ENCODE measurements at regions not wholly inside any gene's neighbourhood (a gene's known extent, or its start where the extent isn't known, plus 50 kb on each side); places are given as distances from the start of the nearest gene placed in this dataset.
A peak's percentile ranks its signal among the peaks of the same experiment; 100 is the strongest.
"Not testable (repeated sequence)": the region's sequence is repeated elsewhere in the genome, so short reads cannot be mapped to it uniquely, and the experiment has no call there.

DNA sequence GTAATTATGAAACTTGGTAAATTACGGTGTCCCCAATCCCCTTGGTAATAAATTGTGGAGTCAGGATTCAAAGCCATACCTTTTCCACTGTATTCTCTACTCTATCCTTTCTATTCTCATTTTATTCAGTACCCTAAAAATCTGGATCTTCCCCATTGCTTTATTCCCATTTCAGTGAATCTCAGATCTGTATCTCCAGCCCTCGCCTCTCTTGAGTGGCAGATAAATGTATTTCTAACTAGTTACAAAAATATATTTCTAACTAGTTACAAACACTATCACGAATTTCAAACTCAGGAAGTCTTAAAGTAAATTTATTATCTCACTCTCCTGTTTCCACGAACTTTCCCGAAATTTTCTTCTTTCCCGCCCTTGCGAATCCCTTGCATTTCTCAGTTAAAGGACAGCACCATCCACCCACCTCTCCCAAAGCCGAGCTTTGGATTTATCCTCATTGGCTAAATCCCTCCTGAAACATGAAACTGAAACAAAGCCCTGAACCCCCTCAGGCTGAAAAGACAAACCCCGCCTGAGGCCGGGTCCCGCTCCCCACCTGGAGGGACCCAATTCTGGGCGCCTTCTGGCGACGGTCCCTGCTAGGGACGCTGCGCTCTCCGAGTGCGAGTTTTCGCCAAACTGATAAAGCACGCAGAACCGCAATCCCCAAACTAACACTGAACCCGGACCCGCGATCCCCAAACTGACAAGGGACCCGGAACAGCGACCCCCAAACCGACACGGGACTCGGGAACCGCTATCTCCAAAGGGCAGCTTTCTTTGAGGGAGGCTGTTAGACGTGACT is 164.3 kb upstream of the PABPC3 start:
- H3K36me3 Mint-ChIP-seq (ENCODE audit: low read depth): peaks cover 7% of the 10 kb centered on the region
- DNase-seq (ENCODE audit: low spot score): no peak
- H3K27ac Mint-ChIP-seq (ENCODE audit: unreplicated experiment): no peak overlapping the region
- H3K27me3 Mint-ChIP-seq (ENCODE audit: low read depth): peaks cover 50% of the 10 kb centered on the region
- H3K9me3 Mint-ChIP-seq (ENCODE audit: low read depth): no peaks in the 10 kb centered on the region
- TF ChIP-seq, protein P1, sequence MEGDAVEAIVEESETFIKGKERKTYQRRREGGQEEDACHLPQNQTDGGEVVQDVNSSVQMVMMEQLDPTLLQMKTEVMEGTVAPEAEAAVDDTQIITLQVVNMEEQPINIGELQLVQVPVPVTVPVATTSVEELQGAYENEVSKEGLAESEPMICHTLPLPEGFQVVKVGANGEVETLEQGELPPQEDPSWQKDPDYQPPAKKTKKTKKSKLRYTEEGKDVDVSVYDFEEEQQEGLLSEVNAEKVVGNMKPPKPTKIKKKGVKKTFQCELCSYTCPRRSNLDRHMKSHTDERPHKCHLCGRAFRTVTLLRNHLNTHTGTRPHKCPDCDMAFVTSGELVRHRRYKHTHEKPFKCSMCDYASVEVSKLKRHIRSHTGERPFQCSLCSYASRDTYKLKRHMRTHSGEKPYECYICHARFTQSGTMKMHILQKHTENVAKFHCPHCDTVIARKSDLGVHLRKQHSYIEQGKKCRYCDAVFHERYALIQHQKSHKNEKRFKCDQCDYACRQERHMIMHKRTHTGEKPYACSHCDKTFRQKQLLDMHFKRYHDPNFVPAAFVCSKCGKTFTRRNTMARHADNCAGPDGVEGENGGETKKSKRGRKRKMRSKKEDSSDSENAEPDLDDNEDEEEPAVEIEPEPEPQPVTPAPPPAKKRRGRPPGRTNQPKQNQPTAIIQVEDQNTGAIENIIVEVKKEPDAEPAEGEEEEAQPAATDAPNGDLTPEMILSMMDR (IDR thresholded peaks at IDR 0.05): no peak
- H3K4me3 Mint-ChIP-seq (ENCODE audit: unreplicated experiment): peak overlapping the region; percentile 52
- peaks cover 7% of the 10 kb centered on the region for H3K4me1 Mint-ChIP-seq (ENCODE audit: low read depth)

DNA sequence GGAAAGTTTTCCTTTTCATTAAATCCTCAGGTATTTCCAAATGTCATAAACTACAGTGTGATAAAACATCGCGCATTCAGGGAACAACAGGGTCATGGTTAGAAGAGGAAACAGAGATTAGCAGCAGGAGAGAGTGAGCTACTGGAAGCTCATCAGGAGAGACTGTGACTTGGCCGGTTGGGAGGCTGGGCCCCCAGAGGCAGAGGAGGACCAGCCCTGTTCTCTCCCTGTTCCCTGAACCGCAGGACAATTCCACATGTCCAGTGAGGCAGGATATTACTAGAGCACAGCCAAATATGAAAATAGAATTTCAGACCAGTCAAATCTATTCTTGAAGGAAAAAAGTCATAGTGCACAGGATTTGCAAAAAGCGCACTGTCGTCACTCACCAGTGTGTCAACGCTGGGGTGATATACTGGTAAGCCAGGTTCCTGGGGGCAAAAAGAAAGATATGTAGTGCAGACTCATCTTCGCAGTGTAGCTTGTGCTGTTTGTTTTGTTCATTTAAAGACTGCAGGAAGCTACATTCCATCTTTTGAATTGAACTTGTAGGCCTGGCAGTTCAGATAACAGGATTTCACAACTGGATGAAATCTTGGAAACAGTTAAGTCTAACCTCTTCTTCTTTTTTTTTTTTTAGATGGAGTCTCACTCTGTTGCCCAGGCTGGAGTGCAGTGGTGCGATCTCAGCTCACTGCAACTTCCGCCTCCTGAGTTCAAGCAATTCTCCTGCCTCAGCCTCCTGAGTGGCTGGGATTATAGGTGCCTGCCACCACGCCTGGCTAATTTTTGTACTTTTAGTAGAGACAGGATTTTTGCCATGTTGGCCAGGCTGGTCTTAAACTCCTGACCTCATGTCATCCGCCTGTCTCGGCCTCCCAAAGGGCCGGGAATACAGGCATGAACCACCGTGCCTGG is 162.6 kb upstream of the PABPC3 start:
- H3K9me3 Mint-ChIP-seq (ENCODE audit: low read depth); H3K27ac Mint-ChIP-seq (ENCODE audit: unreplicated experiment); H3K4me1 Mint-ChIP-seq (ENCODE audit: low read depth); DNase-seq (ENCODE audit: low spot score); H3K36me3 Mint-ChIP-seq (ENCODE audit: low read depth); H3K4me3 Mint-ChIP-seq (ENCODE audit: unreplicated experiment): not testable (repeated sequence)
- peaks cover 47% of the 10 kb centered on the region for H3K27me3 Mint-ChIP-seq (ENCODE audit: low read depth)

DNA sequence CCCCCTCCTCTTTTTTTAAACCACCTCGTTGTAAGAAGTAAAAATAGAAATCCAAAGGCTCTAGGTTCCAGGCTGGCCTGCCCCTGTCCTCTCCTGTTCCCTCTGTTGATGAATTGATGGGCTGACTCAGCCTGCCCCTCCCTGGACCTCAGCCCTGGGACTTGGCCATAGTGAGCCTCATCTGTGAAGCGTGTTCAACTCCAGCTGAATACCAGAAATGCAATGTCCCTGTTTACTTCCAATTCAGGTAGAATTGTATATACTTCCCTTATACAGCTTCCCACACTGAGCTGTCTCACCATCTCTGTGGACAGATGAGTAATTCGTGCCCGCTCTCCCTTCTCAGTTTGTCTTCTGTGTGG is 161.9 kb upstream of the PABPC3 start:
- not testable (repeated sequence) for H3K27ac Mint-ChIP-seq (ENCODE audit: unreplicated experiment); H3K4me1 Mint-ChIP-seq (ENCODE audit: low read depth); DNase-seq (ENCODE audit: low spot score); H3K36me3 Mint-ChIP-seq (ENCODE audit: low read depth); H3K9me3 Mint-ChIP-seq (ENCODE audit: low read depth); H3K4me3 Mint-ChIP-seq (ENCODE audit: unreplicated experiment)
- peaks cover 47% of the 10 kb centered on the region for H3K27me3 Mint-ChIP-seq (ENCODE audit: low read depth)

DNA sequence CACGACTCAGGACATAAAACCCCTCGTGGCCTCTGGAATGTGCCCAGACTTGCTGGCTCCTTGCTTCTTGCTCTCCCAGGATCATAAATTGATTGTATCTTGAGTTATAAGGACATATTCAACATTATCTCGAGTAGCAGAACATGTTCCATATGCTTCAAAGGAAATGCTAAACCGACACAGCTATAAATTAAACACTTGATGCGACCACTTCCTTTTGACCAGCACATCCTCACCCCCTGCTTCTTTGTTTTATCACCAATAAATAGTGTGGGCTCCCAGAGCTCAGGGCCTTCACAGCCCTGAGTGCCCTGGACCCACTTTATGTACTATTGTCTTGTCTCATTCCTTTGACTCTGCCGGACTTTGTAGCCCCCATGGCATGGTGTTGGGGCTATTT is 157.0 kb upstream of the PABPC3 start:
- no peak for DNase-seq (ENCODE audit: low spot score)
- Mint-ChIP-seq H3K27ac (ENCODE audit: unreplicated experiment) (no peak overlapping the region), H3K9me3 (ENCODE audit: low read depth) (no peaks in the 10 kb centered on the region), H3K27me3 (ENCODE audit: low read depth) (peaks cover 9% of the 10 kb centered on the region), H3K4me1 (ENCODE audit: low read depth) (no peaks in the 10 kb centered on the region), H3K36me3 (ENCODE audit: low read depth) (no peaks in the 10 kb centered on the region), H3K4me3 (ENCODE audit: unreplicated experiment) (no peak overlapping the region)
- TF ChIP-seq, protein P1 (IDR thresholded peaks at IDR 0.05): no peak

DNA sequence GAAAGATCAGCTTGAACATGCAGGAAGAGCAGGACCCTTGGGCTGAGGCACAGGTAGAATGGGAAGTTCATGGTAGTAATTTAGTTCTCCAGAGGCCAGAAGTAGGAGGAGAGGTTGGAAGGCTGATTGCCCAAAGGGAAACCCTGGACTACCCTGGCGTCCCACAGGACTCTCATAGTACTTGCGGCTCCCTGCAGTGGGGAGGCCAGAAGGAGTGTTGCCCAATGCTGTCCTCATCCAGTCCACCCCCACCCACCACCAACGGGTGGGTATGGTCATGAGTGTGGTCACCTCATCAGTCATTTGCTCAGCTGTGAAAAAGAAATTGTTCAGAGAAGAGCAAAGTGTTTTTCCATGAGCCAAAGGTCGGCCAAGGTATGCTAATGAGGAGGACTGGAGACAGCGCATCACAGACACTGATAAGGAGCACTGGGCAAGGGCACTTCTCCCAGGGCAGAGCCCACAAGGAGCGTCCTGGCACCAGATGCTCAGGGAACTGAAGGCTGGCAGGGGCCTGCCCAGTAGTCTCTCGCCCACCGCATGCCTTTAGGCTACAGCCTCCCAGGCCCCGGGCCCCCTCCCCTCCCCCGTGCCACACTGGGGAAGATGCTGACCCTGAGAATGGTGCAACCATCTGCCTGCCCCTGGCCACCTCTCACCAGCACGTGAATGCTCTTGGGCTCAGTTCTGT is 154.8 kb upstream of the PABPC3 start:
- not testable (repeated sequence) for H3K27ac Mint-ChIP-seq (ENCODE audit: unreplicated experiment); H3K27me3 Mint-ChIP-seq (ENCODE audit: low read depth); H3K36me3 Mint-ChIP-seq (ENCODE audit: low read depth); H3K9me3 Mint-ChIP-seq (ENCODE audit: low read depth); H3K4me1 Mint-ChIP-seq (ENCODE audit: low read depth); H3K4me3 Mint-ChIP-seq (ENCODE audit: unreplicated experiment); DNase-seq (ENCODE audit: low spot score)

DNA sequence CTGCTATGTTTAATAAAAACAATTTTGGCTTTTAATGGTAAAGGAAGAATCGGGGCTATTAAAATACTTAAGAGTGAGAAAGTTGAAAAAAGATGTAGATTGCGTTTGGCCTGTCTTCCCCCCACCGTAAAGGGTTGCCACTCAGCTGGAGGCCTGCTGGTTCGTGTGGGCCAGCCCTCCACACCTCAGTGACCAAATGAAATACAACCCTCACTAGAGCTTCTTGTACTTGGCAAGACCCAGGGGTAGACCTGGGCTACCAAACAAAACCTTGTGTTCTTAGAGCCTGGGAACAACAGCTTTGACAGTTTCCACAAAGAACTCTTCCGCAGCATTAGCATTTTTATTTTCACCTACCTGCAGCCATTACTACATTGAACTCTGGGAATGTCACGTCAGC is 152.8 kb upstream of the PABPC3 start:
- Mint-ChIP-seq H3K36me3 (ENCODE audit: low read depth) (peaks cover 2% of the 10 kb centered on the region), H3K27ac (ENCODE audit: unreplicated experiment) (no peak overlapping the region), H3K27me3 (ENCODE audit: low read depth) (peaks cover 2% of the 10 kb centered on the region), H3K9me3 (ENCODE audit: low read depth) (peaks cover 10% of the 10 kb centered on the region), H3K4me1 (ENCODE audit: low read depth) (no peaks in the 10 kb centered on the region), H3K4me3 (ENCODE audit: unreplicated experiment) (no peak overlapping the region)
- DNase-seq (ENCODE audit: low spot score): no peak
- TF ChIP-seq, protein P1 (IDR thresholded peaks at IDR 0.05): no peak

DNA sequence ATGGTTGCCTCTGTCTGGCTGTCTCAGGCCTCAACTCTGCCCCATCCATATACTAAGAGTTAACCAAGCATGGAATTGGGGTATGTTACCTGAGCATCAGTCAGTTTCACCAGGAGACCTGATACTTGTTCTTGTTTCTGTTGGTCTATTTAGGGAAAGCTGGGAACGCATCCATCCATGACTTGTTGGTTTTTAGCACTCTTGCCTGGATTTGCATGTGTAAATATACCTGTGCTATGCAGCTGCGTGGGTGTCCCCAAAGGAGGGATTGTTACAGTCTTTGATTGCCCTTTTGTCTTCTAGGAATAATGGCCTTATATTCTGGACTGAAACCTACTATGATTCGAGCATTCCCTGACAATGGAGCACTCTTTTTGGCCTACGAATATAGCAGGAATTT is 151.9 kb upstream of the PABPC3 start:
- H3K27me3 Mint-ChIP-seq (ENCODE audit: low read depth); H3K4me3 Mint-ChIP-seq (ENCODE audit: unreplicated experiment); H3K36me3 Mint-ChIP-seq (ENCODE audit: low read depth); H3K27ac Mint-ChIP-seq (ENCODE audit: unreplicated experiment); DNase-seq (ENCODE audit: low spot score); H3K4me1 Mint-ChIP-seq (ENCODE audit: low read depth): not testable (repeated sequence)
- H3K9me3 Mint-ChIP-seq (ENCODE audit: low read depth): peaks cover 10% of the 10 kb centered on the region

DNA sequence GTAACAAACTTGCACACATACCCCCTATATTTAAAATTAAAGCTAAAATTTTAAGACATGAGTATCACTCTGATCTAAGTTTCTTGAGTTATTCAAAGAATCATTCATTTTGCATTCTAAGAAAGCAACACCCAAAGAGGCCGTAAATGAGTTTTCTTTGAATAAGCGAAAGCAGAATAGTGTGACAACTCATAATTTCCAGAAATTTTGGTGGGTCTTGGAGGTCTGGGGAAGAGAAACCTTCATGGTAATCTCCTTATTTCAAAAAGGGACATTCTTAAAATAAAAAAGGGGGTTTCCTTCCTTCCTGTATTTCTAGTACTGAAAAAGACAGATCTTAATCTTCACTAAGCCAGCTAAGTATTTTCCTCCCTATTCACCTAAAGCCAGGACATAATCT is 147.0 kb upstream of the PABPC3 start:
- H3K4me3 Mint-ChIP-seq (ENCODE audit: unreplicated experiment); H3K4me1 Mint-ChIP-seq (ENCODE audit: low read depth); H3K27ac Mint-ChIP-seq (ENCODE audit: unreplicated experiment); H3K36me3 Mint-ChIP-seq (ENCODE audit: low read depth); DNase-seq (ENCODE audit: low spot score): not testable (repeated sequence)
- Mint-ChIP-seq H3K27me3 (ENCODE audit: low read depth) (peaks cover 13% of the 10 kb centered on the region), H3K9me3 (ENCODE audit: low read depth) (peaks cover 10% of the 10 kb centered on the region)

DNA sequence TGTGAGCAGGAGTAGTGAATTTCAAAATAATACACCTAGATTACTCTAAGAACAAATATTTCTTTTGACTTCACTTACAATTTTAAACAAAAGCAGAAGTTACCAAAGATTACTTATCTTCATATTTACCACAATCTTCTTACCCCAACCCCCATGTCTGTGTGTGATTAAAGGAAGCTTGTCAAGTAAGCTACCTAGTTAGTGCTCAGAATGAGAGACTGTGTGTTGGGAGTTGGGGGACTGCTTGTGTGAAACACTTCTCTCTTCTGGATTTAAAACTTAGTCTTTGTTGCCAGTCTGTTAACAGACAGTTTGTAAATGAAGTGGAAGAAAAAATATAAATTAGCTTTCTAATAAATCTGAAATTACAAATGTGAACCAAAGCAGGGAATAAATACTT is 145.3 kb upstream of the PABPC3 start:
- not testable (repeated sequence) for H3K27ac Mint-ChIP-seq (ENCODE audit: unreplicated experiment); H3K4me3 Mint-ChIP-seq (ENCODE audit: unreplicated experiment)

More for the DNA sequence above, 145.3 kb upstream of the PABPC3 start:
- H3K4me1 Mint-ChIP-seq (ENCODE audit: low read depth); H3K36me3 Mint-ChIP-seq (ENCODE audit: low read depth); H3K9me3 Mint-ChIP-seq (ENCODE audit: low read depth); DNase-seq (ENCODE audit: low spot score): not testable (repeated sequence)
- peaks cover 13% of the 10 kb centered on the region for H3K27me3 Mint-ChIP-seq (ENCODE audit: low read depth)

Data from chondrocyte (in vitro differentiated cells).